ENCODE measurements at regions not wholly inside any gene's neighbourhood (a gene's known extent, or its start where the extent isn't known, plus 50 kb on each side); places are given as distances from the start of the nearest gene placed in this dataset.

GRCh38 chr2:54360055-54360792, 95.9 kb upstream of the SPTBN1 start:
- DNase-seq (no peak), ATAC-seq (no peak)
- intact Hi-C loops (cut with DNase I, micrococcal nuclease) = no loop called here

- DNase-seq (no peak), ATAC-seq (no peak)
- intact Hi-C loops (cut with DNase I, micrococcal nuclease) = no loop called here
Observed at GRCh38 chr2:54364409-54364808, 91.7 kb upstream of the SPTBN1 start.

DNA sequence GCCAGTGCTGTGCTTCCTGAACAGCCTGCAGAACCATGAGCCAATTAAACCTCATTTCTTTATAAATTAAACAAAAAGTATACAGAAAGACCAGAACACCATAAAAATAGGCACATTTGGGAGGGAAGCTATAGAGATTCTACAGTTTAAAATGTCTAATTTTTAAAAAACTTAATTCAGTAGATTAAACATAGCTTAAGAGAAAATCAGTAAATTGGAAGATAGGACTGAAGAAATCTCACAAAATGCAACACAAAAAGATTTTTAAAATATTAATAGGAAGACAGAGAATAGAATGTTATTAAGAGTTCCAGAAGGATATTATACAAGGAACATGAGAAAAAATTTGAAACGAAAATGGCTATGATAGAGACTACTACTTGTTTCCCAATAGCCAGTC, 90.5 kb upstream of the SPTBN1 start:
- ATAC-seq (no peak), DNase-seq (no peak)
- intact Hi-C loops (cut with DNase I, micrococcal nuclease) = no loop called here

DNA sequence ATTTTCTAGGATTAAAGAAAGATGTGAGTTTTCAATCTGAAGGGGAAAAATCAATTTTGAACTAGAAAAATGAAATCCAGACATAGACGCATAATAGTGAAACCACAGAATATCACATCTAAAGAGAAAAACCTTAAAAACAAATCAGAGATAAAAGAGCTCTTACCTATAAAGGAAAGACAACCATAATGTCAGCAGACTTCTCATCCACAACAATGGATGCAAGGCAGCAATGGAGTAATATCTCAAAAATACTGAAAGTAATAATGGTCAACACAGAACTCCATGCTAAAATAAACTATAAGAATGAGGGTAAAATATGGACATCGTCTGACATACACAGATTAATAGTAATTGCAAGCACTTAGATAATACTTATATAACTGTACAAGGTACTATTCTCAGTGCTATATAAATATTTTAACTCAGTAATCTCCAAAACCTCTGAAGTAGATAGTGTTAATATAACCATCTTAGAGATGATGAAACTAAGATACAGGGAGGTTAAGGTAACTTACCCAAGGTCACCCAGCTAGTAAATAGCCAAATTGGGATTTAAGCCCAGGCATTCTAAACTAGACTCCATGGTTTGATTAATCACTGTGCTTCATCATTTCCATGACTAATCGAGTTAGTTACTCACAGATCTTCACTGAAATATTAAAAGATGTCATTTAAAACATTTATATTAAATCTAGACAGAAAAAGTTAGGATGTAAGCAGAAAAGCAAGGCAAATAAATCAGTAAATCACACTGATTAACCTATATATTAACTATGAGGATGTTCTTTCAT, 89.4 kb upstream of the SPTBN1 start:
- ATAC-seq (no peak), DNase-seq (no peak)
- intact Hi-C loops (cut with DNase I, micrococcal nuclease) = no loop called here

- intact Hi-C loops (cut with DNase I, micrococcal nuclease) = no loop called here
- DNase-seq = no peak
- no peak for ATAC-seq
Observed at GRCh38 chr2:54370405-54371104, 85.6 kb upstream of the SPTBN1 start.

DNA sequence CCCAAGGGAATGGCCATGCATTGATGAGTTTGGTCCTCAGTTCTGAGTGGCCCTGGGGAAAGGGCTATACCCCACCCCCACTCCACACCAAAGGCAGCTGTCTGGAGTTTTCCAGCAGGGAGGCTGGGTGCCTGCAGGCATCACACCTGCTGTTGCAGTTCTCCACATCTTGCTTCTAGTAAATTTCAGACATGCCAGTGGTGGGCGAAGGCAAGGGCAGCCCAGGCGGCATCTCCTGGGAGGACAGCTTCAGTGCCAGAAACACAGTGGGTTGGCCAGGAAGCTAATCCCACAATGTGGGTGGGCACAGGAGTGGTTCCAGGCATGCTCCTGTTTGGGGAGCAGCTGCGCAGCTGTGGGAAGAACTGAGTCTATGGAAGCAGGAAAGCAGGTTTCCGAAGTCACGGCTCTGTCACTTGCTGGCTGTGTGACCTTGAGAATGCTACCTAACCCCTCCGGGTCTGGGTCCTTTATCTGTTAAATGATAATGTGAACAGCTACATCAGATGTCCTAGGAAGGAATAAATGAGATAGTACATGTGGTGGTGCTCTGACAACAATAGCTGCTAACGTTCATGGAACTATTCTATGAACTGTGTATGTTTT, 84.6 kb upstream of the SPTBN1 start:
- intact Hi-C loops (cut with DNase I, micrococcal nuclease) = no loop called here
- ATAC-seq (no peak), DNase-seq (no peak)

DNA sequence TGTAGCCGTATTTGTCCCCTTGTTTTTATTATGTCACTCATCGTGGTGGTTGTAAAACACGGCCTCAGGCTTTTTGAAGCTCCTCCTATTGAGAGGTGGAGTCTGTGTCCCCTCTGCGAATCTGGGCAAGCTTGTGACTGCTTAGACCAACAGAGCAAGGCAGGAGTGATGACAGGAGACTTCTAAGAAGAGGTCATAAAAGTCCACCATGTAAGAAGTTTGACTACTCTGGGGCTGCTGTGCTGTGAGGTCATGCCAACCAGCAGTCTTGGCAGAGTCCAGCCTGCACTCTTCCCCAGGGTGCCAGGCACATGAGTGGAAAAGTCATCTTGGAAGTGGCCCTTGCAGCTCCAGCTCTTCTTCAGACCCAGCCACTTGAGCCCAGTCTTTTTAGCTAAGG, 83.8 kb upstream of the SPTBN1 start:
- DNase-seq = no peak
- intact Hi-C loops (cut with DNase I, micrococcal nuclease) = no loop called here

DNA sequence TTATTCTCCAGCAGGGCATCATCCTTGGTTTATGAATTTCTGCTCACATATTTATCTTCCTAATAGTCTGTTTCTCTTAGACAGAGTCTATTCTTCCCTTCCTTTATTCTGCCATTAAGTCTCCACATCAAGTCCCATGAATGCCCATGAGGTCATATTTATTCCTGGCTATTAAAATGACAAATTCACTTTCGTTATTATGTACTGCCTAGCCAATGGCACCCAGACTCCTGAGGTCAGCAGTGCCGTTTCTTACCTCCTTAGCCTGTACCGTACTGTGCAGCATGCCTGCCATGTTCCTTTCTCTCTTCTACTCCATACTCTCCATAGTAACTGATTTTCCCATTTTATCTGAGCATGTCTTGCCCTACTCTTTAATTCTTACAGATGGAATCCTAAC, 82.3 kb upstream of the SPTBN1 start:
- intact Hi-C loops (cut with DNase I, micrococcal nuclease) = no loop called here
- no peak for ATAC-seq
- DNase-seq = no peak

More for the DNA sequence above, 83.8 kb upstream of the SPTBN1 start:
- no peak for ATAC-seq

GRCh38 chr2:54374591-54375364, 81.3 kb upstream of the SPTBN1 start:
- DNase-seq (no peak), ATAC-seq (no peak)
- intact Hi-C loops (cut with DNase I, micrococcal nuclease) = no loop called here

GRCh38 chr2:54377451-54377850, 78.7 kb upstream of the SPTBN1 start:
- DNase-seq = no peak
- intact Hi-C loops (cut with DNase I, micrococcal nuclease) = no loop called here
- no peak for ATAC-seq

DNA sequence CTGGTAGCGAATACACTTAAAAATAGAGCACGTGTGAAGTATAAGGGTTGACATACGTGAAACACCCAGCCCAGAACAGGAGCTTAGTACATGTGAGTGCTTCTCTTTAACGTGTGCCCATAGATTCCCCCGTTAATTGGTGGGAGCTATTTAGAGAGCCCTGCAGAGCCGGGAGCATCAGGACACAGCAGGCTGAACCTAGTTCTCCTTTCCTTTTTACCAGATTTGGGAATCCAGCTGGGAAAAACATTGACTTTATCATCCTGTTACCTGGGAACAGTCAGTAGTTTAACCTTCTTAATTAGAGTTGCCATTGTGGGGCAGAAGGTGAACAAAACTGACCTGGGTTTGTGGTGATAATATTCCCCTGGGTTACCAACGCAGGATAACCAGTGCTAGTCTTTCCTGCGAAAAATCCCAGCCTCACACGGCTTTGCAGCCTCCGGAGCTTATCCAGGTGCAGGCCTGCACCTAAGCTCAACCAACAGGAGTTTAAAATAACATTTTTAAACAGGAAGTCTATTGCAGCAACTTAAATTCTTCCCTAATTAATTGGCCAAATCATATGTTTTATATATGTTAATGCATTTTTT, 78.1 kb upstream of the SPTBN1 start:
- no peak for DNase-seq
- intact Hi-C loops (cut with DNase I, micrococcal nuclease) = no loop called here
- no peak for ATAC-seq

GRCh38 chr2:54380670-54381069, 75.5 kb upstream of the SPTBN1 start:
- no peak for ATAC-seq

DNA sequence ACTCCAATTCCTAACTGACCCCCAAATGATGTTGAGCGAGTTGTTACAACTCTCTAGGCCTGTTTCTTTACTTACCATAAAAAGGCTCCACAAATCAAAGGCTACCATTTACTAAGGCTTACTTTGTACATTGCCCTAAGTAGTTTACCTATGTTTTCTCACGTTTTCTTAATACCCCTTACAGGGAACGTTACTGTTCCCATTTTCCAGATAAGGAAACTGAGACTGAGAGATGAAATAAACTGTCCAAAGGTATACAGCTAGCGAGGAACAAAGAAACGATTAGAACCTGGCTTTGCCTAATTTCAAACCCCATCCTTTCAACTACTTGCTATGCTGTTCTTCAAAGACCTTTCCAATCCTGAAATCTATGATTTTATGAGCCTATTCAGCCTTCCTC, 74.8 kb upstream of the SPTBN1 start:
- intact Hi-C loops (cut with DNase I, micrococcal nuclease) = no loop called here
- no peak for ATAC-seq
- DNase-seq = no peak

More at GRCh38 chr2:54380670-54381069, 75.5 kb upstream of the SPTBN1 start:
- intact Hi-C loops (cut with DNase I, micrococcal nuclease) = no loop called here
- no peak for DNase-seq

GRCh38 chr2:54382601-54383000, 73.5 kb upstream of the SPTBN1 start:
- no peak for ATAC-seq
- no peak for DNase-seq
- intact Hi-C loops (cut with DNase I, micrococcal nuclease) = no loop called here

GRCh38 chr2:54384301-54385203, 71.6 kb upstream of the SPTBN1 start:
- DNase-seq = no peak
- intact Hi-C loops (cut with DNase I, micrococcal nuclease) = no loop called here
- peak; percentile 24 for ATAC-seq

DNA sequence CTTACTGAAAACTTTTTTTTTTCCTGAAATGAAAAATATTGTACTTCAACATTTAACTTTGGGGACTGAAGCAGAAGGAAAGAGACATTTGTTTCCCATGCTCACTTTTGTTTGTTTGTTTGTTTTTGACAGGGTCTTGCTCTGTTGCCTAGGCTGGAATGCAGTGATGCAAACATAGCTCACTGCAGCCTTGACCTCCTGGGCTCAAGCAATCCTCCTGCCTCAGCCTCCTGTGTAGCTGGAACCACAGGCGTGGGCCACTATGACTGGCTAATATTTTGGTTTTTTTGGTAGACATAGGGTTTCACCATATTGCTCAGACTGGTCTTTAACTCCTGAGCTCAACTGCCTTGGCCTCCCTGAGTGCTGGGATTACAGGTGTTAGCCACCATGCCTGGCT, 70.9 kb upstream of the SPTBN1 start:
- ATAC-seq = no peak
- intact Hi-C loops (cut with DNase I, micrococcal nuclease) = no loop called here
- no peak for DNase-seq

- ATAC-seq (no peak), DNase-seq (no peak)
- intact Hi-C loops (cut with DNase I, micrococcal nuclease) = no loop called here
Observed at GRCh38 chr2:54386585-54386984, 69.5 kb upstream of the SPTBN1 start.

Measured in left colon (tissue), 2 donors.